Neural progenitor cell (in vitro differentiated cells): ENCODE measurements at regions not wholly inside any gene's neighbourhood (a gene's known extent, or its start where the extent isn't known, plus 50 kb on each side); places are given as distances from the start of the nearest gene placed in this dataset.

Experiments used
- EZH2 ChIP-seq: fragments of 200-600 bp; sonication (generic); IDR thresholded peaks from 2 replicates; pipeline ENCODE4 v1.6.1; 2017; ENCODE audit warnings: antibody characterized with exemption, mild to moderate bottlenecking, moderate library complexity
- EZH2phosphoT487 ChIP-seq: fragments of 200-600 bp; sonication (generic); IDR thresholded peaks from 2 replicates; pipeline ENCODE4 v1.6.1; 2017; ENCODE audit warnings: antibody characterized with exemption
- TF ChIP-seq, protein P1 (sequence below): fragments of 200-600 bp; sonication (generic); IDR thresholded peaks from 2 replicates; pipeline ENCODE4 v1.5.1; 2017; ENCODE audit warnings: antibody characterized with exemption, mild to moderate bottlenecking

DNA sequence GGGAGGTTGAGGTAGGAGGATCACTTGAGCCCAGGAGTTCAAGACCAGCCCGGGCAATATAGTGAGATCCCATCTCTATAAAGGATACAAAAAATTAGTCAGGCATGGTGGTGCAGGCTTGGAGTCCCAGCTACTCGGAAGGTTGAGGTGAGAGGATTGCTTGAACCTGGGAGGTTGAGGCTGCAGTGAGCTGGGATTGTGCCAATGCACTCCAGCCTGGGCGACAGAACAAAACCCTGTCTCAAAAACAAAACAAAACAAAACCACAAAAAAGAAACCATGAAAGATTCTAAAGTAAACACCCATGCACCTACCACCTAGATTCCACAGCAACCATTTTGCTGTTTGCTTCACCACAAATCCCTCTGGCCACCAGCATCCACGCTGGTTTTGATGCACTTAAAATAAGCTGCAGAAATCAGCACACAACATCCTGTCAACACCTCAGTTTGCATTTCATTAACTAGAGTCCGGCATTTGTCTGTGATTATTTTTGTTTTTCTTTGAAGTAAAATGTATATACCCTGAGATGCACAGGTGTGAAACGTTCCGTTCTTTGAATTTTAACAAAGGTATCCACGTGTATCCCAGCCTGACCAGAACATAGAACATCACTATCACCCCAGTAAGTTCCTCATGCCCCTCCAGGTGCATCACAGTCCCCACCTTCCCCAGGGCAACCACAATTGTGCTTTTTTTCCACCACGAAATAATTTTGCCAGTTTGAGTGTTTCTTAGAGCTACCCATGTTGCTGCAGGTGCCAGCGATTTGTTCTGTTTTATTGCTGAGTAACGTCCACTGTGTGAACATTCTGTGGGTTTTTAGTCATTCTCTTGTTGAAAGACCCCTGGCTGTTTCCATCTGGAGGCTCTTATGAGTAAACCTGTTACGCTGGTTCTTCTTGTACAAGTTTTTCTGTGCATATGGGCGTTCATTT is 191.5 kb downstream of the SEC14L1 start:
- TF ChIP-seq, protein P1, sequence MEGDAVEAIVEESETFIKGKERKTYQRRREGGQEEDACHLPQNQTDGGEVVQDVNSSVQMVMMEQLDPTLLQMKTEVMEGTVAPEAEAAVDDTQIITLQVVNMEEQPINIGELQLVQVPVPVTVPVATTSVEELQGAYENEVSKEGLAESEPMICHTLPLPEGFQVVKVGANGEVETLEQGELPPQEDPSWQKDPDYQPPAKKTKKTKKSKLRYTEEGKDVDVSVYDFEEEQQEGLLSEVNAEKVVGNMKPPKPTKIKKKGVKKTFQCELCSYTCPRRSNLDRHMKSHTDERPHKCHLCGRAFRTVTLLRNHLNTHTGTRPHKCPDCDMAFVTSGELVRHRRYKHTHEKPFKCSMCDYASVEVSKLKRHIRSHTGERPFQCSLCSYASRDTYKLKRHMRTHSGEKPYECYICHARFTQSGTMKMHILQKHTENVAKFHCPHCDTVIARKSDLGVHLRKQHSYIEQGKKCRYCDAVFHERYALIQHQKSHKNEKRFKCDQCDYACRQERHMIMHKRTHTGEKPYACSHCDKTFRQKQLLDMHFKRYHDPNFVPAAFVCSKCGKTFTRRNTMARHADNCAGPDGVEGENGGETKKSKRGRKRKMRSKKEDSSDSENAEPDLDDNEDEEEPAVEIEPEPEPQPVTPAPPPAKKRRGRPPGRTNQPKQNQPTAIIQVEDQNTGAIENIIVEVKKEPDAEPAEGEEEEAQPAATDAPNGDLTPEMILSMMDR, result no peak
- TF ChIP-seq EZH2, result no peak
- no peak for TF ChIP-seq EZH2phosphoT487
